H9 (cell line): ENCODE measurements at regions not wholly inside any gene's neighbourhood (a gene's known extent, or its start where the extent isn't known, plus 50 kb on each side); places are given as distances from the start of the nearest gene placed in this dataset.

Experiments
- DNase-seq: peaks from one replicate; pipeline ENCODE4 v3.0.0-alpha.2; 2017
- H2AFZ ChIP-seq: one replicate; pipeline ENCODE4 v1.6.1; 2013; ENCODE audit warnings: mild to moderate bottlenecking, low read length, control low read depth, moderate library complexity
- H2AK5ac ChIP-seq: 2 replicates; pipeline ENCODE4 v1.6.1; 2013; ENCODE audit warnings: low read length, control low read depth, mixed read lengths; ENCODE audit not compliant: insufficient read length
- H2BK120ac ChIP-seq: one replicate; pipeline ENCODE4 v1.6.1; 2013; ENCODE audit warnings: low read depth, mild to moderate bottlenecking, low read length, control low read depth, inconsistent platforms; ENCODE audit not compliant: poor library complexity, severe bottlenecking
- H2BK12ac ChIP-seq: 2 replicates; pipeline ENCODE4 v1.6.1; 2013; ENCODE audit warnings: low read length, control low read depth, mixed read lengths, low read depth; ENCODE audit not compliant: insufficient read length
- H2BK15ac ChIP-seq: 2 replicates; pipeline ENCODE4 v1.6.1; 2013; ENCODE audit warnings: low read depth, low read length, control low read depth
- H2BK20ac ChIP-seq: one replicate; pipeline ENCODE4 v1.6.1; 2013; ENCODE audit warnings: low read depth, mild to moderate bottlenecking, low read length, control low read depth, inconsistent platforms; ENCODE audit not compliant: poor library complexity, severe bottlenecking
- H2BK5ac ChIP-seq: 2 replicates; pipeline ENCODE4 v1.6.1; 2013; ENCODE audit warnings: low read length, control low read depth, mixed read lengths; ENCODE audit not compliant: insufficient read length
- H3K14ac ChIP-seq: 2 replicates; pipeline ENCODE4 v1.6.1; 2013; ENCODE audit warnings: low read length, control low read depth; ENCODE audit not compliant: insufficient read depth
- H3K18ac ChIP-seq: 2 replicates; pipeline ENCODE4 v1.6.1; 2013; ENCODE audit warnings: low read depth, mild to moderate bottlenecking, mixed read lengths, low read length, control low read depth; ENCODE audit not compliant: insufficient read length
- H3K23ac ChIP-seq: 2 replicates; pipeline ENCODE4 v1.6.1; 2013; ENCODE audit warnings: low read length, control low read depth, mixed read lengths, low read depth; ENCODE audit not compliant: insufficient read length
- H3K23me2 ChIP-seq: 2 replicates; pipeline ENCODE4 v1.6.1; 2013; ENCODE audit warnings: low read depth, mild to moderate bottlenecking, mixed read lengths, low read length, control low read depth; ENCODE audit not compliant: insufficient read length, poor library complexity, severe bottlenecking
- H3K27ac ChIP-seq: 2 replicates; pipeline ENCODE4 v1.5.1; 2013; ENCODE audit warnings: low read length, control low read depth, mixed read lengths, low read depth; ENCODE audit not compliant: insufficient read length
- H3K27me3 ChIP-seq: 2 replicates; pipeline ENCODE4 v1.6.1; 2013; ENCODE audit warnings: low read length, control low read depth, inconsistent platforms; ENCODE audit not compliant: insufficient read depth
- H3K4ac ChIP-seq: 2 replicates; pipeline ENCODE4 v1.6.1; 2013; ENCODE audit warnings: low read depth, mild to moderate bottlenecking, control low read depth, inconsistent platforms, low read length, moderate library complexity
- H3K4me1 ChIP-seq: 2 replicates; pipeline ENCODE4 v1.6.1; 2013; ENCODE audit warnings: low read length, control low read depth, inconsistent platforms; ENCODE audit not compliant: insufficient read depth
- H3K4me2 ChIP-seq: 2 replicates; pipeline ENCODE4 v1.6.1; 2013; ENCODE audit warnings: low read length, control low read depth, mixed read lengths; ENCODE audit not compliant: insufficient read length, insufficient read depth
- H3K56ac ChIP-seq: 2 replicates; pipeline ENCODE4 v1.6.1; 2013; ENCODE audit warnings: low read depth, mild to moderate bottlenecking, mixed read lengths, low read length, control low read depth; ENCODE audit not compliant: insufficient read length
- H3K79me1 ChIP-seq: 2 replicates; pipeline ENCODE4 v1.6.1; 2013; ENCODE audit warnings: low read depth, mild to moderate bottlenecking, moderate library complexity, low read length, control low read depth, inconsistent platforms; ENCODE audit not compliant: insufficient read depth, poor library complexity, severe bottlenecking
- H3K79me2 ChIP-seq: 2 replicates; pipeline ENCODE4 v1.6.1; 2013; ENCODE audit warnings: low read length, control low read depth, inconsistent platforms; ENCODE audit not compliant: insufficient read depth
- H3K9ac ChIP-seq: 2 replicates; pipeline ENCODE4 v1.6.1; 2013; ENCODE audit warnings: low read length, control low read depth, mixed read lengths; ENCODE audit not compliant: insufficient read length; ENCODE audit errors: extremely low read depth
- H3K9me3 ChIP-seq: one replicate; pipeline ENCODE4 v1.6.1; 2013; ENCODE audit warnings: low read depth, low read length, inconsistent platforms; ENCODE audit not compliant: control insufficient read depth
- H3T11ph ChIP-seq: one replicate; pipeline ENCODE4 v1.6.1; 2013; ENCODE audit warnings: mild to moderate bottlenecking, low read length, control low read depth, inconsistent platforms
- H4K20me1 ChIP-seq: one replicate; pipeline ENCODE4 v1.6.1; 2013; ENCODE audit not compliant: control insufficient read depth, insufficient read length, insufficient read depth
- H4K5ac ChIP-seq: 2 replicates; pipeline ENCODE4 v1.6.1; 2013; ENCODE audit warnings: low read depth, mild to moderate bottlenecking, mixed read lengths, low read length, control low read depth; ENCODE audit not compliant: insufficient read length
- H4K8ac ChIP-seq: replicated peaks from 2 replicates; pipeline ENCODE4 v1.6.1; 2013; ENCODE audit warnings: low read length, control low read depth, mixed read lengths, low read depth; ENCODE audit not compliant: insufficient read length
- H4K91ac ChIP-seq: 2 replicates; pipeline ENCODE4 v1.6.1; 2013; ENCODE audit warnings: low read depth, mild to moderate bottlenecking, moderate library complexity, mixed read lengths, low read length, control low read depth; ENCODE audit not compliant: insufficient read length
- H3K27ac Mint-ChIP-seq, 3 experiments: 2 replicates in 2 of 3; 3 replicates in 1 of 3; pipeline ENCODE4 v1.8.0; 2020 to 2021; ENCODE audit warnings: mixed read lengths in 3 of 3, mild to moderate bottlenecking in 1 of 3, moderate library complexity in 1 of 3
- H3K27me3 Mint-ChIP-seq: 2 replicates; pipeline ENCODE4 v1.8.0; 2021; ENCODE audit warnings: low read depth, mild to moderate bottlenecking, moderate library complexity, mixed read lengths
- H3K36me3 Mint-ChIP-seq, 3 experiments: 2 replicates in 2 of 3; 3 replicates in 1 of 3; pipeline ENCODE4 v1.8.0; 2020 to 2021; ENCODE audit warnings: low read depth in 3 of 3, mixed read lengths in 3 of 3; ENCODE audit not compliant: insufficient read depth in 1 of 3
- H3K4me1 Mint-ChIP-seq, 2 experiments: 2 replicates each; pipeline ENCODE4 v1.8.0; 2020; ENCODE audit warnings: mixed read lengths in 2 of 2
- H3K4me3 Mint-ChIP-seq, 2 experiments: 2 replicates in 1 of 2; 3 replicates in 1 of 2; pipeline ENCODE4 v1.8.0; 2020 to 2021; ENCODE audit warnings: mild to moderate bottlenecking in 2 of 2, mixed read lengths in 2 of 2, moderate library complexity in 1 of 2
- H3K9me3 Mint-ChIP-seq, 2 experiments: 2 replicates in 1 of 2; 3 replicates in 1 of 2; pipeline ENCODE4 v1.8.0; 2020; ENCODE audit warnings: mild to moderate bottlenecking in 2 of 2, mixed read lengths in 2 of 2, moderate library complexity in 1 of 2
- CTCF ChIP-seq: fragments of 200-600 bp; sonication (generic); conservative IDR thresholded peaks from 3 replicates; pipeline ENCODE4 v1.8.0; 2021; ENCODE audit warnings: antibody characterized with exemption, mild to moderate bottlenecking
- WGBS: extraction: QIAGEN DNeasy Blood & Tissue Kit; methylation state at CpG from one replicate; pipeline ENCODE4 v1.1.7; 2013; ENCODE audit warnings: missing lambda C conversion rate, low lambda C conversion rate, mixed read lengths; ENCODE audit not compliant: insufficient read length; ENCODE audit errors: extremely low coverage; 5-methylcytosine and 5-hydroxymethylcytosine counted together

GRCh38 chr5:92979716-92980115, 601.3 kb downstream of the NR2F1-AS1 start:
- DNase-seq, result no peak
- Histone ChIP-seq H3T11ph (no peak overlapping the region), H2BK12ac (no peak overlapping the region), H3K79me1 (no peaks in the 10 kb centered on the region), H3K4ac (no peak overlapping the region), H2BK5ac (no peak overlapping the region), H3K14ac (no peak overlapping the region), H3K9ac (no peak overlapping the region), H2AFZ (no peak overlapping the region), H3K18ac (no peak overlapping the region), H4K20me1 (no peaks in the 10 kb centered on the region), H2BK120ac (no peak overlapping the region), H3K9me3 (no peaks in the 10 kb centered on the region), H3K4me2 (no peak overlapping the region), H3K56ac (no peak overlapping the region), H2BK20ac (no peak overlapping the region), H3K27ac (no peak overlapping the region), H3K79me2 (no peaks in the 10 kb centered on the region), H3K23ac (no peak overlapping the region), H2AK5ac (no peak overlapping the region), H4K8ac (no peak overlapping the region), H4K91ac (no peak overlapping the region), H3K27me3 (no peaks in the 10 kb centered on the region), H3K4me1 (no peaks in the 10 kb centered on the region), H4K5ac (no peak overlapping the region), H2BK15ac (no peak overlapping the region), H3K23me2 (no peaks in the 10 kb centered on the region)
- Mint-ChIP-seq H3K9me3 (no peaks in the 10 kb centered on the region), H3K36me3 (no peaks in the 10 kb centered on the region), H3K27me3 (no peaks in the 10 kb centered on the region), H3K4me1 (no peaks in the 10 kb centered on the region), H3K4me3 (no peak overlapping the region), H3K27ac (no peak overlapping the region; a peak in 1 of 7 replicates)
- TF ChIP-seq CTCF, result no peak
- WGBS, result no CpG with 5 or more reads among the region's 1 CpG
